Mesothelial cell of epicardium (in vitro differentiated cells): ENCODE measurements at regions not wholly inside any gene's neighbourhood (a gene's known extent, or its start where the extent isn't known, plus 50 kb on each side); places are given as distances from the start of the nearest gene placed in this dataset.

ENCODE experiments used
- DNase-seq, 2 experiments: peaks; one replicate each; pipeline ENCODE4 v3.0.0; 2021; ENCODE audit warnings: low spot score in 2 of 2; ENCODE audit not compliant: unreplicated experiment in 2 of 2
- H3K27ac Mint-ChIP-seq: 2 replicates; pipeline ENCODE4 v1.8.0; 2021; ENCODE audit warnings: mixed read lengths
- H3K27me3 Mint-ChIP-seq: 2 replicates; pipeline ENCODE4 v1.8.0; 2021; ENCODE audit warnings: low read depth, mixed read lengths
- H3K36me3 Mint-ChIP-seq: 2 replicates; pipeline ENCODE4 v1.8.0; 2021; ENCODE audit warnings: mixed read lengths
- H3K4me1 Mint-ChIP-seq: 2 replicates; pipeline ENCODE4 v1.8.0; 2021; ENCODE audit warnings: mixed read lengths
- H3K4me3 Mint-ChIP-seq: 2 replicates; pipeline ENCODE4 v1.8.0; 2021; ENCODE audit warnings: mild to moderate bottlenecking, moderate library complexity, mixed read lengths
- H3K9me3 Mint-ChIP-seq: 2 replicates; pipeline ENCODE4 v1.8.0; 2021; ENCODE audit warnings: mixed read lengths
- CTCF ChIP-seq: fragments of 200-600 bp; sonication (generic); IDR thresholded peaks from one replicate; pipeline ENCODE4 v1.5.0; 2021; ENCODE audit warnings: antibody characterized with exemption; ENCODE audit not compliant: unreplicated experiment

GRCh38 chr3:102810937-102811336 lies 376.1 kb downstream of the ZPLD1 start:
- no peaks in the 10 kb centered on the region for H3K9me3 Mint-ChIP-seq
- no peaks in the 10 kb centered on the region for H3K36me3 Mint-ChIP-seq
- no peak overlapping the region for H3K4me3 Mint-ChIP-seq
- TF ChIP-seq CTCF = no peak
- no peaks in the 10 kb centered on the region for H3K4me1 Mint-ChIP-seq
- no peak for DNase-seq
- no peak overlapping the region for H3K27ac Mint-ChIP-seq
- H3K27me3 Mint-ChIP-seq = no peaks in the 10 kb centered on the region

GRCh38 chr3:102826636-102827035 lies 391.8 kb downstream of the ZPLD1 start:
- DNase-seq = no peak
- Mint-ChIP-seq H3K9me3 (peaks cover 6% of the 10 kb centered on the region), H3K27ac (no peak overlapping the region), H3K4me3 (no peak overlapping the region), H3K27me3 (peaks cover 6% of the 10 kb centered on the region), H3K4me1 (no peaks in the 10 kb centered on the region), H3K36me3 (no peaks in the 10 kb centered on the region)
- no peak for TF ChIP-seq CTCF

GRCh38 chr3:102827386-102827785 lies 392.6 kb downstream of the ZPLD1 start:
- no peak overlapping the region for H3K4me3 Mint-ChIP-seq
- DNase-seq = no peak
- H3K27me3 Mint-ChIP-seq = peaks cover 6% of the 10 kb centered on the region
- TF ChIP-seq CTCF = no peak
- no peak overlapping the region for H3K27ac Mint-ChIP-seq
- H3K36me3 Mint-ChIP-seq = no peaks in the 10 kb centered on the region
- peaks cover 10% of the 10 kb centered on the region for H3K9me3 Mint-ChIP-seq
- H3K4me1 Mint-ChIP-seq = no peaks in the 10 kb centered on the region

- Mint-ChIP-seq H3K9me3 (peaks cover 6% of the 10 kb centered on the region), H3K27me3 (peaks cover 6% of the 10 kb centered on the region), H3K27ac (no peak overlapping the region), H3K4me3 (no peak overlapping the region), H3K4me1 (no peaks in the 10 kb centered on the region), H3K36me3 (no peaks in the 10 kb centered on the region)
- DNase-seq = no peak
- no peak for TF ChIP-seq CTCF
Observed at GRCh38 chr3:102830415-102830814, 395.6 kb downstream of the ZPLD1 start.

- no peaks in the 10 kb centered on the region for H3K4me1 Mint-ChIP-seq
- H3K27ac Mint-ChIP-seq = no peak overlapping the region
- peaks cover 1% of the 10 kb centered on the region for H3K36me3 Mint-ChIP-seq
- DNase-seq = no peak
- H3K4me3 Mint-ChIP-seq = no peak overlapping the region
- H3K27me3 Mint-ChIP-seq = peaks cover 2% of the 10 kb centered on the region
- no peak for TF ChIP-seq CTCF
- H3K9me3 Mint-ChIP-seq = peaks cover 41% of the 10 kb centered on the region
Observed at GRCh38 chr3:102841866-102842265, 407.1 kb downstream of the ZPLD1 start.

- no peaks in the 10 kb centered on the region for H3K36me3 Mint-ChIP-seq
- H3K9me3 Mint-ChIP-seq = peaks cover 3% of the 10 kb centered on the region
- no peak for TF ChIP-seq CTCF
- no peak overlapping the region for H3K4me3 Mint-ChIP-seq
- H3K27ac Mint-ChIP-seq = no peak overlapping the region
- DNase-seq = no peak
- H3K27me3 Mint-ChIP-seq = no peaks in the 10 kb centered on the region
- H3K4me1 Mint-ChIP-seq = no peaks in the 10 kb centered on the region
Observed at GRCh38 chr3:102866845-102867244, 432.0 kb downstream of the ZPLD1 start.
